GM19324 (cell line): ENCODE measurements at regions not wholly inside any gene's neighbourhood (a gene's known extent, or its start where the extent isn't known, plus 50 kb on each side); places are given as distances from the start of the nearest gene placed in this dataset.
A peak's percentile ranks its signal among the peaks of the same experiment; 100 is the strongest.

ENCODE experiments used
- ATAC-seq: cut with Tn5 transposase; IDR thresholded peaks from one replicate; pipeline ENCODE4 v1.9.1; 2021; ENCODE audit warnings: mild to moderate bottlenecking, moderate library complexity; ENCODE audit not compliant: unreplicated experiment, low FRiP score

DNA sequence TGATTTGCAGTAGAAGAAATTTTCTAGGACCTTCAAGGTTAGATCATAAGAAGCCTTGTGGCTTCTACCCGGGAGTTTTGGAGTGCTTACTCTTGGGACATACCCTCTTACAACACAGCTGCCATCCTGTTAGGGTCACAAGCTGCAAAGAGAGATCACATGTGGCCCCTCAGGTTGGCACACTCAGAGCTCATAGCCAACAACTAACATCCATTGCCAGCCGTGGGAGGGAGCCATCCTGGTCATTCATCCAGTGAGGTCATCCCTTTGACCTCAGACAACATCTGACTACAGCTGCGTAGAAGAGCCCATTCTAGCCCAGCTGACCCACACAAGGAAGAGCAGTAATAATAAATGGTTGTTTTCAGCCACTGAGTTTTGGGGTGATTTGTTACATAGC lies 76.9 kb upstream of the NABP1 start:
- no peak for ATAC-seq

DNA sequence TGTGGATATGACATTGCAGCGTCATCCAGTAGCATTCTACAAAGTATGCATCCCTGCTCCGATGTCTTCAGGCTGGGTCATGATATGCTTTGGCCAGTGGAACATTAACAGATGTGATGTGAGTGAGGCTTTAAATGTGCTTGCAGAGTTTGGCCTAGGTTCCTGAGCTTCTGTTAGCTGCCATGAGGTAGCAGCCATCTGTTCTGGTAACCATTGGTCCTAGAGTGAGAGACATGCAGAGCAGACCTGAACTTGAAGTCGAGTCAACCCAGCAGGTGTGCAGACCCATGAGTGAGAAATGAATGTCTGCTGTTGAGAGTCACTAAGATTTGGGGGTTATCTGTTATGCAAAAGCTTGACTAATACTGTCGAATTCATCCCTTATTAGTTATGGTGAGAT lies 73.8 kb upstream of the NABP1 start:
- ATAC-seq, result no peak

DNA sequence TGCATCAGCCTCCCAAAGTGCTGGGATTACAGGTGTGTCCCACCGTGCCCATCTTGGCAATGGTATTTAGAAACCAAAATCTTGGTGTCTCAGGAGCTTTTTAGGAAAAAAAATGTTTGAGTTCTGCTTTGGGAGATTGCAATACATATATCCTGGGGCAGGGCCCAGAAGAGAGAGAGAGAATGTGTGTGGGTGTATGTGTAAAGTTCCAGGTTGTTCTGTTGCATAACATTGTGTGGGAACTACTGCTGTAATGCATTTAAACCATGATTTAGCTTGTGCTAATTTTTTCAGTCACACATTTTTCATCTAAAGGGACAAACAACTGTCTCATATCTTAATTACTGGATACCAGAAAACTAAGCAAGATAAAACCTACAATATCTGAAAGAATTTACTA lies 70.8 kb upstream of the NABP1 start:
- ATAC-seq, result no peak

DNA sequence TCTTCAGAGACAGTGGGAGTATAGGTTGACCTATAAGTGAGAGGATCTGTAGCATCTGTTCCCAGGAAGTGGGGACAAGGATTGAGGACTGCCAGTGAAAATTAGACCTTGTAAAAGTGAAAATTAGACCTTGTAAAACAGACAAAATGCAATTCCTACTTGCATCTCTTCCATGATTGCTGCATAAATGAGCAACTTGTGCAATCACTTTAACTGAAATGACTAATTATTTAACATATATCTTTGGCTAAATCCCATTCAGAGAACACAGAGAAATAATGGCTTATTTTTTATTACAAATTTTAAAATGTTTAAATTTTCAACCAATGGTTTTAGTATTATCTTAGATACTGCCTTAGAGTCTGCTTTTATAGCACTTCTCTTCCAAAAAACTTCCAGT lies 67.2 kb upstream of the NABP1 start:
- no peak for ATAC-seq

DNA sequence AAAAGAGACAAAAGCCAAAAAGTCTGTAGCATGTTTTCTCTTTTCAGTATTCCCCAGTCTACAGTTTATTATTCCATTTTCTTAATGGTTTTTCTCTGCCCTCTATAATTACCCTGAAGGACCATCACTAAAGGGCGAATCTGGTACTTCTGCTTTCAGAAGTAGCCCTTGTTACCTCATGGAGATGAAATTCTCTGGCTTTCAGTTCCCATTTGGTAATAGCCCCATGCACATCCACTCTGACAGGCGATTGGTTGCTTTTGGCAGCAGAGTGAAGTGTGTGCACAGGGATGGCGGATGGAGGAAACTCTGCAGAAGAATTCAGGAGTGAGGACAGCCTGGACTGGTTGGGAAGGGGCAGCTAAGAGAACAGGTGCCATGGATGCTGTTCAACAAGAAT lies 66.3 kb upstream of the NABP1 start:
- ATAC-seq, result peak; percentile 99

DNA sequence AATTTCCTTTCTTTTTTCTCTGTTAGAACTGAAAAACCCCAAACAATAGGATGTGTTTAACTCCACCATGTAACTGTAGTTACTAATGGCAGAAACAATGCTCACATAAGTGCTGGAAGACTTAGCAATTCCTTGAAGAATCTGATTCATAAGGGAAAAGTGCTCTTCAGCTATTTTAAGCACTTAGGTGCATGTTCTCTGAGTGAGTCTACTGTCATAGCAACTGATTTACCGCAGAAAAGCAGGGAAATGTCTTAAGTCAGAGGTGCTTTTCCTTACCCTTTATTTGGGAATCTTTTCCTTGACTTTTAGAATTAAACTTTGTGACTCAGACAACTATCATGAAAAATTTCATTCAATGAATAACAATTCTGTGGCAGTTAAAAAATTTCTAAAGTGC lies 65.4 kb upstream of the NABP1 start:
- ATAC-seq, result no peak

DNA sequence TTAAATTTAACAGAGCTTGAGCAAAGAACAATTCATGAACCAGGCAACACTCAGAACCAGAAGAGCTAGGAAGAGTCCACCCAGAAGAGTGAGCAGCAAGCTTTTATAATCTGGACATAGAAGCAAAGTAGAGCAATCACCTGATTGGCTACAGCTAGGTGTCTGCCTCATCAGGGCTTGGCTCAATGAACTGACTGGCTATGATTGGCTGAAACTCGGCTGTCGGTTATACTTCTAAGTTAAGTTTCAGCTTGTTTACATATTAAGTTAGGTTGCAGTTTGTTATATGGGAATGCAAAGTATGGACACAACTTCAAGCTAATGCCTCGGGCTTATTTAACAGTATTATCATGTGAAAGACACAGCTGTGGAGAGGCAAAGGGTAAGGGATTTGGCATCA lies 63.2 kb upstream of the NABP1 start:
- no peak for ATAC-seq

DNA sequence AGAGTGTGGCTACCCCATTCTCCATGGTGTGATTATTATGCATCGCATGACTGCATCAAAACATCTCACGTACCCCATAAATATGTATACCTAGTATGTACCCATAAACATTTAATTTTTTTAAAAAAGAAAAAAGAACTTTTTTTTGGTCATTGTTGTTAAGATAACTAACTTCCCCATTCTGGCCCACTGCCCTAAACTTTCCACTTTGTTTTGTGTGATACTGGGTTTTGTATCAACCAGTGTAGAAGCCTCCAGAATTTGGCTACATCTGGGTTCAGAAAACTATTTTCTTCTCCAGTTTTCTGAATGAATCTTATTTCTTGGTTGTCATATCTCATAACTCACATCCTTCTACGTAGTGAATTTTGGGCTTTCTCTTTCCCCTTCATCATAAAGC lies 62.3 kb upstream of the NABP1 start:
- ATAC-seq, result no peak

DNA sequence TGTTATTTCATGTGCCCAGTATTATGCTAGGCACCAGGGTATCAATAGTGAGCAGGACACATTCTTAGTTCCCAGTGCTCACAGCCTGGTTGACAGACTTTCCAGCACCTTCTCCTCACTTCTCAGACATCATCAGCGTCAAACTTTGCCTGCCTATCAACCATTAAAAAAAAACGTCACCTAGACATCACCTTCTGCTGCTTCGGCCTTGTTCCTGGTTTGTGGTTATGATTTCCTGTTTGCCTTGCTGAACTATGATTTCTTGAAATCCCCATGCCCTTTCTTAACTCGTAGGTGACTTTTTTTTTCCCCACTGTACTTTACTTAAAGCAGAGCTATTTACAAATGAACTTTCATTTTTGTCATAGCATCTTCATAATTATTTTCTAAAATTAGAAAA lies 60.4 kb upstream of the NABP1 start:
- ATAC-seq, result peak; percentile 78

DNA sequence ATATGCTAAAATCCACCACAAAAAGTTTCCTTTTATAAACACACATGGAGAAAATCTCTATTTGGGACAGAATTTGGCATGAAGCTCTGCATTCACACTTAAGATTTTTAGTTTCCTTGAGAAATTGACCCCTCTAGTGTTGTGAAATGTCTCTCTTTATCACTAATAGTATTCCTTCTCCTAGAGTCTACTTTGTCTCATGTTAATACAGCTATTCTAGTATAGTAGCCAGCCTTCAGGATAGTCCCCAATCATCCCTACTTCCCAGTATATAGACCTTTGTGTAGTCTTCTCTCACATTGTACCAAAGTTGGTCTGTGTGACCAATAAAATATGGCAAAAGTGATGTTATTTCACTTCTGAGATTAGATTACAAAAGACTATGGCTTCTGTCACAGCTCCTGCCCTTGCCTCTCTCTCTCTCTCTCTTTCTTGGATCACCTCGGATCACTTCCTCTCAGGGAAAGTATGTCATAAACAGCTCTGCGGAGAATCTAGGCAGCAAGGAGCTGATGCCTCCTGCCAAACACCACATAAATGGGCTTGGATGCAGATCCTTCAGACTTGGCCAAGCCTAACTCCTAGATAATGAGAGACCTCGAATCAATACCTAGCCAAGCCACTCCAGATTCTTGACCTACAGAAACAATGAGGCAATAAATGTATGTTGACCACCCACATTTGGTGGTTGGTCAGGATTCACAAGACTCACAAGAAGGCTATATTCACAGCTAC lies 59.7 kb upstream of the NABP1 start:
- ATAC-seq, result no peak

DNA sequence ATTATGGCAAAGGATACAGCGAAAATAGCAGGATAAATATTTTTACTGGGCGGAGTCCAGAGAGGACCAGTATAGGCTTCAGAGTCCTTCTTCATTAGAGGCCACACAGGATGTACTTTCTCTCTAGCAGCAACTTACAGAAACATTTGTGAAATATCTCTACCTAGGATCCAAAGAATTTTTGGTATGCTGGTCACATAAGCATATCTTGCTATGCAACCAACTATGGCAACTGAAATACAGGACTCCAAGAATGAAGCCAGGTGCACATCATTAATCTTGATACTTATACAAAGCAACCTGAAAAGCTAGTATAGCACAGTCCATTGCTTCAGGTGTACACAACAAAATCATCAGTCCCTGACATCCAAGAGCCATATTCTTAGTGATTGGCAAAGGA lies 59.1 kb upstream of the NABP1 start:
- no peak for ATAC-seq

DNA sequence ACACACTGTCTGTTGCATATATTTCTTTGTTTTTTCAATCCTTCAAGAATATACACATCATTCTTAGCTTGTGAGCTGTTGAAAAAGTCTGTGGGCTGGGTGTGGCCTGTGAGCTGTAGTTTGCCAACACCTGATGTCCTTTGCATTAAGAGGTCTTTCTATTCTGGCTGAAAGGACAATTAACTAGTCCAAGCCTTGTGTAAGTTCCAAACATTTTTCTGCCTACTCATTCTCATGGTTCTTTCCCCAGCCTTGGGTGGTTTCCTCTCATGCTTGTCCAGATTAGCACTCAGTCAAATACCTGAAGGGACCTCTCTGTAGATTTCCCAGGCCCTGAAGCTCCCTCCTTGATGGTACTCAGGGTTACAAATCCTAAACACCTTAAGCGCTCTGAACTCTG lies 57.8 kb upstream of the NABP1 start:
- no peak for ATAC-seq

DNA sequence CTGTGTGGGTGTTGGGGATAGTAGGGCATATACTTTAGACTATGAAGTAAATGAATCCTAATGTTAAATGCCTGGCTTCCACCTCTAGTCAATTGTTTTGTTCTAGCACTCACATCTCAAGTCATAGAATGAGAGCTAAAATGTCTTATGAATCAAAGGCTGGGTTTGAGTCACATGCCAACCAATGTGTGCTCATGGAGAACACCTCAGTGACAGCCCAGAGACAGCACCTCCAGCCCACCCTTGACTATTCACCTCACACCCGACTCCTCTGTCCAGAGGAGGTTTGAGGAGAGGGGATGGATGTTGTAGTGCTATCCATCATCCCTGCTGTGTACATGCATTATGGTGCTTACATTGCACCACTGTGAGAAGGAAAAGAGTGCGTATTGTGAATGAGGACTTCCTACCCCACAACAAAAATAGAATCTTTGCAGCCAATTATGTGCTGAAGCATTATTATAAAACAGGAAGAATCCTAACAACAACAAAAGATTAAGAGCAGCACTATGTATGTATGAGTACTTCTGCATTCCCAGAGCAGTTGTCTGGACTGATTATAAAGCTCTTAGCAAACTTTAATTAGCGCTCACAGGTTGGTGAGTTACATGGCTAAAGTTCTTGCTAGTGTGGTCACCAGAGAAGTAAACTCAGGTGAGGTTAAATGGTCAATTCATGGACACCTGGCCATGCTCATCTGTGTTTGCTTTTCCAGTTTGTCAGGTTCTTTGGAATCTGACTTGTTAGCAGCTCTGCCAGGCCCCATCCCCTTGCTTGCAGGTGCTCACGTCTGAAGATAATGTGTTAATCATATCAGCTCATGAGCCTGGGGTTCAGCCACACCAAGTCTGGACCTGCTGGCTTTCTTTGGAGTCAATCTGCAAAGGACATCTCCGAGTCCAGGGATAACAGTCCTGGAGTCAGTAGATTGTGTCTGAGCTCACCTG lies 55.3 kb upstream of the NABP1 start:
- no peak for ATAC-seq

DNA sequence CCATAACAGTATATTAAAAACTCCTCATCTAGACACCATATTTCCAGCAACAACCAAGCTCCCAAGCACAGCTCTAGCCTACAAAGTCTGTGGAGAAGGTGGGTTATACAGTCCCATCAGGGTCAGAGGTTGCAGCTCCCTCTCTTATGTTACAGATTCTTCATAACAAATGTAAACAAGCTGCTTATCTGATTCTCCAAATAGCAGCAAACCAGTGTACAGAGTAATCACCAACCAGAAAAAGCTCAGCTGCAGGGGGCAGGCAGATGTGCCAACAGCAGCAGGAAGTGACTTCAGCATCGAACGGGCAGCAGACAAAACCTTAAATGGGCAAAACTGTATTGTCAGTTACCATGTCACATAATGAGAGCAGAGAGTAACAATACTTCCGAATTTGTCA lies 52.9 kb upstream of the NABP1 start:
- ATAC-seq, result no peak

DNA sequence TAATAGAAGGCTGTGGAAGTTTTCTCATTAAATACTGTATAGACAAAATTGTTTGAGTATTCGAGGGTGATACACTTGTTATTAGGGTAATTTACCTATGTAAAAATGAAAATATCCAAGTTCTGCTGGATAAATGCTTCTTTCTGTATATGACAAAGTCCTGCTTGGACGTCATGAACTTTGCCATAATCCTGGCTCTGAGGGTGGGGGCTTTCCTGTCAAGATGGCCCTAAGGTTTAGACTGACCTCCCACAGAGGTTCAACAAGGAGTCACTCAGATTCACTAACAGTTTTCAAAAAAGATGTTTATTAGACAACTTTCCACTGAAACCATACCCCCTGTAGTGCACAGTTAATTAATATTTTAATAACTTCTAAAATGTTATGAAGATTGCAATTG lies 52.5 kb upstream of the NABP1 start:
- no peak for ATAC-seq

DNA sequence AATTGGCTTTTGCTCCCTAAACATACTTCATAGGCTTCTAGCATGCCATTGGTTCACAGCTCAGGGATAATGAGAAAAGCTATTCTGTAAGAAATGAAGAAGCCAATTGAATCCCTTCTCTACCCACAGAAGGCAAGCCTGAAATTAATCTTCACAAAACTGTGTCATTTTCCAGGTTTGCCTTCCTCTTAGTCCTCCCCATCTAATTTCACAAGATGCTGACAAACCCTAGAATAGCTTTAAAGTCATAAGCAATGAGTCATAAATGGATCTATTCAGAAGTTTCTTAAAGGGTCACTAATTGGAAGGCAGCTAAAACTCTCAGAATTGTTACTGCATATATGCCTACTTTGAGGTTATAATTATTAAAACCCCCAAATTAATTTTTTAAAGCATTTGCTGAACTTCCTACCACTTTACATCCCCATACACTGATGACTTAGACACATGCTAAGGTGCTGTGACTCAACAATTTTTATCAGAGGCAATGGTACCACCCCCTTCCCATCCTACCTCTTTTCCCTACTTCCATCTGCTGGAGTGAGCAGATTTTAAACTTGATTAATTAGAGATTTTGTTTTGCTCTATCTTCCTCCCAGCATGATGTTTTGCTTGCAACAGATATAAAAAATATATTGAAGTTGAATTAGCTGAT lies 51.3 kb upstream of the NABP1 start:
- no peak for ATAC-seq

DNA sequence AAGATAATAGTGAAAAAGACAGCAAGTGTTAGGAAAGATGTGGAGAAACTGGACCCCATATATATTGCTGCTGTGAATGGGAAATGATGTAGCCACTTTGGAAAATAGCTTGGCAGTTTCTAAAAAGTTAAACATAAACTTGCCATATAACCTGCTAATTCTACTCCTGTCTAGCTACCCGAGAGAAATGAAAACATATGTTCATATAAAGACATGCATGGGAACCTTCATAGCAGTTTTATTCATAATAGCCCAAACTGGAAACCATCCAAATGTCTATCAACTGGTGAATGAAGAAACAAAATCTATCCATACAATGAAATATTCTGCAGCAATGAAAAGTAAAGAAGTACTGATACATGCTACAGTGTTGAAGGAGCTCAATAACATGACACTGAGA lies 50.4 kb upstream of the NABP1 start:
- no peak for ATAC-seq
